Esophagus squamous epithelium (tissue), 4 donors: ENCODE measurements at regions not wholly inside any gene's neighbourhood (a gene's known extent, or its start where the extent isn't known, plus 50 kb on each side); places are given as distances from the start of the nearest gene placed in this dataset.
"Not testable (repeated sequence)": the region's sequence is repeated elsewhere in the genome, so short reads cannot be mapped to it uniquely, and the experiment has no call there.

Experiments used
- POLR2A ChIP-seq, 4 donors: fragments of 450-650 bp; IDR thresholded peaks; one replicate each; pipeline ENCODE4 v1.6.1; 2017; ENCODE audit warnings: antibody characterized with exemption in 4 of 4, mild to moderate bottlenecking in 4 of 4, moderate library complexity in 3 of 4
- TF ChIP-seq, protein P1 (sequence below), 6 experiments: fragments of 450-650 bp in 4 of 6; fragments of 200-600 bp in 2 of 6; sonication (generic) in 2 of 6; IDR thresholded peaks; one replicate each; pipeline ENCODE4 v1.5.1; 2016 to 2019; ENCODE audit warnings: antibody characterized with exemption in 6 of 6, mild to moderate bottlenecking in 4 of 6, moderate library complexity in 4 of 6

DNA sequence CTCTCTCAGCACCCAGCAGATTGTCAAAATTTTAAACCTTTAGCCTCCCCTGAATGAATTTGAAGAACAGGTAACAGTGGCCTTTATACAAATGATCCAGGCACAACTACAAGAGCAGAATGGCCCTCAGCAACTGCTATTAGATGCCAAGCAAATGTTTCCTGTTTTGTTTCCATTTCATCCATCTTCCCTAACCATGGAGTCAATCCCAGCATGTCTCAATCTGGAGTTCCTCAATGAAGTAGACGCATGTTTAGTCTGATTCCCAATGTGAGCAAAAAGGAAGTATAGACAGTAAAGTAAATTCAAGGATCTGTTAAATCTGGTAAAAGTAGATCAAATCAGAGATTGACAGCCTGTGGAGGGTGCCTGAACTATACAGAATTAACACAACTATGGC is 1668.4 kb downstream of the SPATA31A7 start:
- TF ChIP-seq, protein P1, sequence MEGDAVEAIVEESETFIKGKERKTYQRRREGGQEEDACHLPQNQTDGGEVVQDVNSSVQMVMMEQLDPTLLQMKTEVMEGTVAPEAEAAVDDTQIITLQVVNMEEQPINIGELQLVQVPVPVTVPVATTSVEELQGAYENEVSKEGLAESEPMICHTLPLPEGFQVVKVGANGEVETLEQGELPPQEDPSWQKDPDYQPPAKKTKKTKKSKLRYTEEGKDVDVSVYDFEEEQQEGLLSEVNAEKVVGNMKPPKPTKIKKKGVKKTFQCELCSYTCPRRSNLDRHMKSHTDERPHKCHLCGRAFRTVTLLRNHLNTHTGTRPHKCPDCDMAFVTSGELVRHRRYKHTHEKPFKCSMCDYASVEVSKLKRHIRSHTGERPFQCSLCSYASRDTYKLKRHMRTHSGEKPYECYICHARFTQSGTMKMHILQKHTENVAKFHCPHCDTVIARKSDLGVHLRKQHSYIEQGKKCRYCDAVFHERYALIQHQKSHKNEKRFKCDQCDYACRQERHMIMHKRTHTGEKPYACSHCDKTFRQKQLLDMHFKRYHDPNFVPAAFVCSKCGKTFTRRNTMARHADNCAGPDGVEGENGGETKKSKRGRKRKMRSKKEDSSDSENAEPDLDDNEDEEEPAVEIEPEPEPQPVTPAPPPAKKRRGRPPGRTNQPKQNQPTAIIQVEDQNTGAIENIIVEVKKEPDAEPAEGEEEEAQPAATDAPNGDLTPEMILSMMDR (IDR thresholded peaks at IDR 0.05), result not testable (repeated sequence)
- not testable (repeated sequence) for TF ChIP-seq POLR2A (IDR thresholded peaks at IDR 0.05)
